HUDEP-2 (cell line): ENCODE measurements at regions not wholly inside any gene's neighbourhood (a gene's known extent, or its start where the extent isn't known, plus 50 kb on each side); places are given as distances from the start of the nearest gene placed in this dataset.
A peak's percentile ranks its signal among the peaks of the same experiment; 100 is the strongest.
"Not testable (repeated sequence)": the region's sequence is repeated elsewhere in the genome, so short reads cannot be mapped to it uniquely, and the experiment has no call there.

ENCODE experiments used
- DNase-seq, 76 experiments: peaks; one replicate each; lab custom pipeline; 2025; ENCODE audit not compliant: unreplicated experiment in 76 of 76; lab: John Stamatoyannopoulos, UW

GRCh38 chr10:53447576-53447975 lies 675.0 kb upstream of the MBL2 start:
- no peak for DNase-seq

- DNase-seq = no peak
These were observed 669.3 kb upstream of the MBL2 start for GRCh38 chr10:53441843-53442242.

- no peak for DNase-seq
These were observed 668.0 kb upstream of the MBL2 start for GRCh38 chr10:53440601-53441000.

- DNase-seq = not testable (repeated sequence)
These were observed 666.5 kb upstream of the MBL2 start for GRCh38 chr10:53439075-53439474.

GRCh38 chr10:53434413-53434812 lies 661.8 kb upstream of the MBL2 start:
- no peak for DNase-seq

GRCh38 chr10:53432035-53432434 lies 659.5 kb upstream of the MBL2 start:
- no peak for DNase-seq

GRCh38 chr10:53430974-53431373 lies 658.4 kb upstream of the MBL2 start:
- DNase-seq = no peak

- no peak for DNase-seq
These were observed 657.7 kb upstream of the MBL2 start for GRCh38 chr10:53430127-53430891.

- no peak for DNase-seq
These were observed 649.8 kb upstream of the MBL2 start for GRCh38 chr10:53422223-53422888.

- DNase-seq = no peak
These were observed 640.1 kb upstream of the MBL2 start for GRCh38 chr10:53412651-53413050.

GRCh38 chr10:53406532-53406931 lies 633.9 kb upstream of the MBL2 start:
- DNase-seq = no peak

- DNase-seq = peak in 12 of 76 experiments; percentile 2 to 88 (median 80)
These were observed 631.1 kb upstream of the MBL2 start for GRCh38 chr10:53403688-53404087.

- no peak for DNase-seq
These were observed 630.0 kb upstream of the MBL2 start for GRCh38 chr10:53402594-53402993.

- DNase-seq = no peak
These were observed 629.0 kb upstream of the MBL2 start for GRCh38 chr10:53401536-53401935.

GRCh38 chr10:53396876-53397275 lies 624.3 kb upstream of the MBL2 start:
- peak in 2 of 76 experiments; percentile 3 to 12 for DNase-seq

GRCh38 chr10:53395449-53395848 lies 622.9 kb upstream of the MBL2 start:
- no peak for DNase-seq

- no peak for DNase-seq
These were observed 615.0 kb upstream of the MBL2 start for GRCh38 chr10:53387562-53387961.

GRCh38 chr10:53382543-53382942 lies 610.0 kb upstream of the MBL2 start:
- DNase-seq = no peak

- no peak for DNase-seq
These were observed 607.4 kb upstream of the MBL2 start for GRCh38 chr10:53379956-53380355.

GRCh38 chr10:53370347-53370746 lies 597.8 kb upstream of the MBL2 start:
- DNase-seq = no peak

GRCh38 chr10:53361936-53362335 lies 589.4 kb upstream of the MBL2 start:
- DNase-seq = no peak

GRCh38 chr10:53361281-53361680 lies 588.7 kb upstream of the MBL2 start:
- DNase-seq = no peak
